Kidney epithelial cell (primary cell): ENCODE measurements at regions not wholly inside any gene's neighbourhood (a gene's known extent, or its start where the extent isn't known, plus 50 kb on each side); places are given as distances from the start of the nearest gene placed in this dataset.

Source experiments
- DNase-seq: peaks from one replicate; pipeline ENCODE4 v3.0.0-alpha.2; 2010; ENCODE audit warnings: low read depth
- H3K27me3 ChIP-seq: 2 replicates; pipeline ENCODE4 v1.6.0; 2011; ENCODE audit warnings: low read length; ENCODE audit not compliant: control insufficient read depth, insufficient read depth
- H3K36me3 ChIP-seq: 2 replicates; pipeline ENCODE4 v1.5.1; 2011; ENCODE audit warnings: low read length; ENCODE audit not compliant: control insufficient read depth, insufficient read depth
- H3K4me3 ChIP-seq: 2 replicates; pipeline ENCODE4 v1.5.1; 2011; ENCODE audit warnings: low read depth, mild to moderate bottlenecking, control low read depth, low read length
- CTCF ChIP-seq: IDR thresholded peaks from 2 replicates; pipeline ENCODE4 v1.5.1; 2011; ENCODE audit warnings: mild to moderate bottlenecking, moderate library complexity, low read length, control low read depth, inconsistent platforms; ENCODE audit not compliant: insufficient read depth, poor library complexity, severe bottlenecking

GRCh38 chr4:41374490-41374889 lies 117.8 kb downstream of the UCHL1 start:
- Histone ChIP-seq H3K4me3 (no peak overlapping the region), H3K27me3 (no peaks in the 10 kb centered on the region), H3K36me3 (no peaks in the 10 kb centered on the region)
- TF ChIP-seq CTCF: no peak
- no peak for DNase-seq

DNA sequence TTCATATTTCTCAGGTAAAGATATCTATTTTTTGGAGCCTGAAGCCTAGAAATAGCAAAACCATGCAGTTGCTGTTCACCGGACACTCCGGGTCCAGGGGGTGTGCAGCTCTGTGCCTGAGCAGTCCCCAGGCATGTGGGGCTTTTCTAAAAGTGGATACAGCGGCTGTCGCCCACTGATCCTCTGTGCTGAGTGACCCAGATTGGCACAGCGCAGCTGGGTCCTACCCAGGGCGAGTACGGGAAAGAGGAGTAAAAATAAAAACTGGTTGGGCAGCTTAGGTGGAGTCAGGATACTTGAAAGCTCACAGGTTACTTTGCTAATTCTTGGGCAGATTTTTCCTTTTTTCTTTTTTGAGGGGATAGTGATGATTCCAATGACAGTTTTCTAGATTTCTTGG lies 118.8 kb downstream of the UCHL1 start:
- no peaks in the 10 kb centered on the region for H3K36me3 ChIP-seq
- no peak for DNase-seq
- H3K4me3 ChIP-seq: no peak overlapping the region
- no peak for TF ChIP-seq CTCF
- no peaks in the 10 kb centered on the region for H3K27me3 ChIP-seq

DNA sequence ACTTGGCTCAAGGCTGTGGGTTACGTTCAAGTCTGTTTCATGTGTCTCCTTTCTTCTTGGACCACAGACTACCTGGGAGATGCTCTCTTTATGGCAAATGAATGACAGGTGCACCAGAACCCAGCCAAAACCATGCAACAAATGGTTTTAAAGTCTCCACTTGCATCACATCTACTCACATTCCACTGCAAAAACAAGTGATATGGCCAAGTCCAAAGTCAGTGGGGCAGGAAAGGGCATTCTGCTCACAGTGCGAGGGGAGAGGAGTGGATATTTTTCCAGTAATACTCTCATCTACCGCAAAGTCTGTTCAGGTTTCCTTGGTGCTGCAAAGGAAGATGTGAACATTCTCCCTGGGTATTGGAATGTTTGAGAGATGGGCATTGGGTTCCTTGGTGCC lies 120.5 kb downstream of the UCHL1 start:
- H3K36me3 ChIP-seq: no peaks in the 10 kb centered on the region
- H3K4me3 ChIP-seq: no peak overlapping the region
- TF ChIP-seq CTCF: no peak
- no peaks in the 10 kb centered on the region for H3K27me3 ChIP-seq
- DNase-seq: no peak

GRCh38 chr4:41379230-41379629 lies 122.5 kb downstream of the UCHL1 start:
- TF ChIP-seq CTCF: no peak
- DNase-seq: no peak
- H3K36me3 ChIP-seq: no peaks in the 10 kb centered on the region
- H3K4me3 ChIP-seq: no peak overlapping the region
- no peaks in the 10 kb centered on the region for H3K27me3 ChIP-seq

GRCh38 chr4:41380511-41381157 lies 123.9 kb downstream of the UCHL1 start:
- no peak for TF ChIP-seq CTCF
- DNase-seq: no peak
- no peaks in the 10 kb centered on the region for H3K36me3 ChIP-seq
- H3K4me3 ChIP-seq: no peak overlapping the region
- H3K27me3 ChIP-seq: no peaks in the 10 kb centered on the region

DNA sequence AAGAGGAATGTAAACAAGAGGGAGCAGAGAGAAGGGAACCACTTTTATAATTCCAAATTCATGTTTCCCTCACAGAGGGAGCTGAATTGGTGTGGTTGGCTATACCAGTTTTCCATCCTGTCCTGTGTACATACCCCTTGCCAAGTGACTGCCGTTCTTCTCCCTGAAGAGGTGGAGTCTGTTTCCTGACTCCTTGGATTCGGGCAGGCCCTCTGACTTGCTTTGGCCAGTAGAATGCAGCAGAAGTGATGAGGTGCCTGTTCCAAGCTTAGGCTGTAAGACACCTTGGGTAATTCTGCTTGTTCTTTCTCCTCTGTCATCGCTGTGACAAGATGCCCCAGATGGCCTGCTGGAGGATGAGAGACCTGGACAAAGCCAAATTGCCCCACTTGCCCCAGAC lies 124.7 kb downstream of the UCHL1 start:
- no peaks in the 10 kb centered on the region for H3K27me3 ChIP-seq
- DNase-seq: no peak
- H3K36me3 ChIP-seq: no peaks in the 10 kb centered on the region
- TF ChIP-seq CTCF: no peak
- no peak overlapping the region for H3K4me3 ChIP-seq
